Stimulated activated naive CD8-positive, alpha-beta T cell treated with anti-CD3 and anti-CD28 coated beads, Interleukin-15, amount 100 ng/mL, for 72 hours (primary cell): ENCODE measurements at regions not wholly inside any gene's neighbourhood (a gene's known extent, or its start where the extent isn't known, plus 50 kb on each side); places are given as distances from the start of the nearest gene placed in this dataset.

Experiments
- ATAC-seq: fragments of 150-1000 bp; cut with Tn5 transposase; 2 replicates; pipeline ENCODE4 v1.10.0; 2021; ENCODE audit warnings: mild to moderate bottlenecking, moderate library complexity
- DNase-seq, 2 donors: peaks; one replicate each; pipeline ENCODE4 v3.0.0; 2021 to 2022
- H3K27ac Mint-ChIP-seq, 2 donors: one replicate each; pipeline ENCODE4 v1.8.0; 2022; ENCODE audit warnings: mild to moderate bottlenecking in 2 of 2, mixed read lengths in 2 of 2, moderate library complexity in 2 of 2
- H3K27me3 Mint-ChIP-seq: one replicate; pipeline ENCODE4 v1.8.0; 2022; ENCODE audit warnings: mixed read lengths
- H3K4me1 Mint-ChIP-seq: one replicate; pipeline ENCODE4 v1.8.0; 2022; ENCODE audit warnings: mild to moderate bottlenecking, mixed read lengths
- H3K4me3 Mint-ChIP-seq, 2 donors: one replicate each; pipeline ENCODE4 v1.8.0; 2022; ENCODE audit warnings: mild to moderate bottlenecking in 2 of 2, mixed read lengths in 2 of 2, moderate library complexity in 1 of 2
- H3K9me3 Mint-ChIP-seq, 2 donors: one replicate each; pipeline ENCODE4 v1.8.0; 2022; ENCODE audit warnings: mixed read lengths in 2 of 2

DNA sequence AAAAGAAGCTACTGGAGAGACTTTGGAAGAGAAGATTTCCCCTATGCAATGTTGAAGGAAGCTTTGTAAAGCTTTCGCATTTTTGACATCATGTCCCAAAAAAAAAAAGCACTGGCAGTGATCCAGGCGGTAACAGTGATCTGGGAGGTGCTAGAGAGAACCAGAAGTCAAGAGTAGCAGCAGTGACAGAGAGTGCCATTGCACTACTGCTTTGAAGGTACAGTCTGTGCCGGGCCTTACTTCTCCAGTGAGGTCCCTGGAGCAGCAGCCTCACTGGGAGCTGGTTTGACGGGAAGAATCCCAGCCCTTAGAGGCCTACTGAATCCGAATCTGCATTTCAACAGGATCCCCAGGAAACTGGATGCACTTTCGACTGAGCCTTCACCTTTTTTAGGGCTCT lies 50.9 kb upstream of the ATL2 start:
- H3K4me3 Mint-ChIP-seq = no peak overlapping the region
- DNase-seq (no peak), ATAC-seq (no peak)
- no peaks in the 10 kb centered on the region for H3K27me3 Mint-ChIP-seq
- no peak overlapping the region for H3K27ac Mint-ChIP-seq
- H3K4me1 Mint-ChIP-seq = peaks cover 6% of the 10 kb centered on the region
- no peaks in the 10 kb centered on the region for H3K9me3 Mint-ChIP-seq

- no peaks in the 10 kb centered on the region for H3K27me3 Mint-ChIP-seq
- H3K4me1 Mint-ChIP-seq = peaks cover 6% of the 10 kb centered on the region
- DNase-seq (no peak), ATAC-seq (no peak)
- no peak overlapping the region for H3K27ac Mint-ChIP-seq
- H3K4me3 Mint-ChIP-seq = no peak overlapping the region
- H3K9me3 Mint-ChIP-seq = peaks cover 0 to under 1% of the 10 kb centered on the region in 2 donors
Measured at GRCh38 chr2:38427054-38427453, 50.0 kb upstream of the ATL2 start.
